MM.1S (cell line): ENCODE measurements at regions not wholly inside any gene's neighbourhood (a gene's known extent, or its start where the extent isn't known, plus 50 kb on each side); places are given as distances from the start of the nearest gene placed in this dataset.

Experiments
- DNase-seq: peaks from one replicate; pipeline ENCODE4 v3.0.0-alpha.2; 2015
- H2AFZ ChIP-seq: fragments of 300-600 bp; sonication (generic); 2 replicates; pipeline ENCODE4 v1.6.0; 2016; ENCODE audit warnings: antibody characterized with exemption, low read length
- H3F3A ChIP-seq: fragments of 300-600 bp; sonication (generic); 2 replicates; pipeline ENCODE4 v1.6.1; 2016; ENCODE audit warnings: mild to moderate bottlenecking, antibody characterized with exemption, low read length, moderate library complexity, mixed read lengths; ENCODE audit not compliant: insufficient read depth
- H3K27ac ChIP-seq: fragments of 300-600 bp; sonication (generic); 2 replicates; pipeline ENCODE4 v1.5.1; 2016; ENCODE audit warnings: mild to moderate bottlenecking, low read length
- H3K27me3 ChIP-seq: fragments of 300-600 bp; sonication (generic); replicated peaks from 2 replicates; pipeline ENCODE4 v1.6.0; 2016; ENCODE audit warnings: low read length; ENCODE audit not compliant: insufficient read depth
- H3K36me3 ChIP-seq: fragments of 300-600 bp; sonication (generic); replicated peaks from 2 replicates; pipeline ENCODE4 v1.6.1; 2016; ENCODE audit warnings: mild to moderate bottlenecking, low read length, mixed read lengths; ENCODE audit not compliant: insufficient read depth
- H3K4me1 ChIP-seq: fragments of 300-600 bp; sonication (generic); 2 replicates; pipeline ENCODE4 v1.6.1; 2016; ENCODE audit warnings: low read length, mixed read lengths
- H3K4me2 ChIP-seq: fragments of 300-600 bp; sonication (generic); 2 replicates; pipeline ENCODE4 v1.6.0; 2016; ENCODE audit warnings: low read depth, low read length
- H3K4me3 ChIP-seq: fragments of 300-600 bp; sonication (generic); 2 replicates; pipeline ENCODE4 v1.5.1; 2016; ENCODE audit warnings: low read length, mixed read lengths
- H3K79me2 ChIP-seq: fragments of 300-600 bp; sonication (generic); 2 replicates; pipeline ENCODE4 v1.6.1; 2016; ENCODE audit warnings: mixed run types, low read length, mixed read lengths
- H3K9ac ChIP-seq: fragments of 300-600 bp; sonication (generic); 2 replicates; pipeline ENCODE4 v1.6.1; 2016; ENCODE audit warnings: low read length, mixed read lengths
- H3K9me2 ChIP-seq: fragments of 300-600 bp; sonication (generic); replicated peaks from 2 replicates; pipeline ENCODE4 v1.6.1; 2016; ENCODE audit warnings: mild to moderate bottlenecking, low read length, mixed read lengths; ENCODE audit not compliant: insufficient read depth
- H3K9me3 ChIP-seq: fragments of 300-600 bp; sonication (generic); replicated peaks from 2 replicates; pipeline ENCODE4 v1.6.1; 2016; ENCODE audit warnings: mild to moderate bottlenecking, low read length, mixed read lengths; ENCODE audit not compliant: insufficient read depth
- H4K20me1 ChIP-seq: fragments of 300-600 bp; sonication (generic); 2 replicates; pipeline ENCODE4 v1.6.1; 2016; ENCODE audit warnings: mild to moderate bottlenecking, low read length, moderate library complexity, mixed read lengths; ENCODE audit not compliant: insufficient read depth
- CTCF ChIP-seq: fragments of 300-600 bp; sonication (generic); IDR thresholded peaks from 2 replicates; pipeline ENCODE4 v1.5.1; 2016; ENCODE audit warnings: antibody characterized with exemption, low read length, mixed read lengths
- EZH2 ChIP-seq: fragments of 300-600 bp; sonication (generic); optimal IDR thresholded peaks from 2 replicates; pipeline ENCODE3; 2017; ENCODE audit warnings: low read depth, mild to moderate bottlenecking, antibody characterized with exemption, low read length, mixed read lengths
- EZH2phosphoT487 ChIP-seq: fragments of 300-600 bp; sonication (generic); IDR thresholded peaks from 2 replicates; pipeline ENCODE4 v1.6.1; 2018; ENCODE audit warnings: antibody characterized with exemption, low read length

GRCh38 chr6:167485186-167485978 is 160.5 kb downstream of the TTLL2 start:
- H3K9me2 ChIP-seq: no peaks in the 10 kb centered on the region
- H4K20me1 ChIP-seq: no peaks in the 10 kb centered on the region
- no peak overlapping the region for H2AFZ ChIP-seq
- H3K4me1 ChIP-seq: no peaks in the 10 kb centered on the region
- H3K79me2 ChIP-seq: no peaks in the 10 kb centered on the region
- H3K36me3 ChIP-seq: no peaks in the 10 kb centered on the region
- H3K27me3 ChIP-seq: no peaks in the 10 kb centered on the region
- no peak overlapping the region for H3K27ac ChIP-seq
- DNase-seq: no peak
- no peaks in the 10 kb centered on the region for H3F3A ChIP-seq
- H3K4me2 ChIP-seq: no peak overlapping the region
- H3K9me3 ChIP-seq: no peaks in the 10 kb centered on the region
- no peak overlapping the region for H3K9ac ChIP-seq
- no peak for TF ChIP-seq CTCF
- no peak for TF ChIP-seq EZH2
- TF ChIP-seq EZH2phosphoT487: no peak
- H3K4me3 ChIP-seq: no peak overlapping the region

GRCh38 chr6:167487749-167488664 is 163.1 kb downstream of the TTLL2 start:
- TF ChIP-seq EZH2phosphoT487 (no peak), CTCF (no peak), EZH2 (no peak)
- Histone ChIP-seq H3K4me3 (no peak overlapping the region), H3K27me3 (no peaks in the 10 kb centered on the region), H4K20me1 (no peaks in the 10 kb centered on the region), H3K9me3 (no peaks in the 10 kb centered on the region), H3K4me1 (no peaks in the 10 kb centered on the region), H3K79me2 (no peaks in the 10 kb centered on the region), H3F3A (no peaks in the 10 kb centered on the region), H2AFZ (no peak overlapping the region), H3K4me2 (no peak overlapping the region), H3K27ac (no peak overlapping the region), H3K36me3 (no peaks in the 10 kb centered on the region), H3K9ac (no peak overlapping the region), H3K9me2 (no peaks in the 10 kb centered on the region)
- DNase-seq: no peak

- TF ChIP-seq EZH2 (no peak), CTCF (no peak), EZH2phosphoT487 (no peak)
- Histone ChIP-seq H3K9me3 (no peaks in the 10 kb centered on the region), H2AFZ (no peak overlapping the region), H3K4me3 (no peak overlapping the region), H3K9me2 (no peaks in the 10 kb centered on the region), H3K79me2 (no peaks in the 10 kb centered on the region), H3K4me1 (no peaks in the 10 kb centered on the region), H3K27ac (no peak overlapping the region), H3K4me2 (no peak overlapping the region), H3F3A (no peaks in the 10 kb centered on the region), H3K9ac (no peak overlapping the region), H3K36me3 (no peaks in the 10 kb centered on the region), H3K27me3 (no peaks in the 10 kb centered on the region), H4K20me1 (no peaks in the 10 kb centered on the region)
- no peak for DNase-seq
Measured at GRCh38 chr6:167491438-167492099, 166.7 kb downstream of the TTLL2 start.
